IPS-20b (cell line): ENCODE measurements at regions not wholly inside any gene's neighbourhood (a gene's known extent, or its start where the extent isn't known, plus 50 kb on each side); places are given as distances from the start of the nearest gene placed in this dataset.

ENCODE experiments used
- H3K27ac ChIP-seq: one replicate; pipeline ENCODE4 v1.5.1; 2013; ENCODE audit warnings: low read length
- H3K27me3 ChIP-seq: 2 replicates; pipeline ENCODE4 v1.6.1; 2013; ENCODE audit warnings: mild to moderate bottlenecking, low read length, inconsistent platforms; ENCODE audit not compliant: insufficient read depth
- H3K36me3 ChIP-seq: 2 replicates; pipeline ENCODE4 v1.6.1; 2013; ENCODE audit warnings: low read depth, mild to moderate bottlenecking, inconsistent platforms, low read length, moderate library complexity; ENCODE audit not compliant: insufficient read depth
- H3K4me1 ChIP-seq: 2 replicates; pipeline ENCODE4 v1.6.1; 2013; ENCODE audit warnings: mild to moderate bottlenecking, control low read depth, inconsistent platforms, low read length, moderate library complexity; ENCODE audit not compliant: insufficient read depth
- H3K4me3 ChIP-seq: 2 replicates; pipeline ENCODE4 v1.5.1; 2013; ENCODE audit warnings: mild to moderate bottlenecking, low read length, inconsistent platforms
- H3K9ac ChIP-seq: 2 replicates; pipeline ENCODE4 v1.6.1; 2013; ENCODE audit warnings: low read depth, mild to moderate bottlenecking, inconsistent platforms, low read length, moderate library complexity
- H3K9me3 ChIP-seq: 2 replicates; pipeline ENCODE4 v1.6.1; 2013; ENCODE audit warnings: mild to moderate bottlenecking, low read depth, low read length, inconsistent platforms; ENCODE audit not compliant: insufficient read depth

- Histone ChIP-seq H3K27me3 (no peaks in the 10 kb centered on the region), H3K4me1 (no peaks in the 10 kb centered on the region), H3K9ac (no peak overlapping the region), H3K4me3 (no peak overlapping the region), H3K36me3 (no peaks in the 10 kb centered on the region), H3K9me3 (peaks cover 9% of the 10 kb centered on the region; the same call in 1 of the 2 replicates), H3K27ac (no peak overlapping the region)
These were observed 70.4 kb upstream of the FCN1 start for GRCh38 chr9:134987906-134988700.

GRCh38 chr9:134988706-134989105, 71.0 kb upstream of the FCN1 start:
- Histone ChIP-seq H3K27me3 (no peaks in the 10 kb centered on the region), H3K9me3 (peaks cover 9% of the 10 kb centered on the region; the same call in 1 of the 2 replicates), H3K4me3 (no peak overlapping the region), H3K36me3 (no peaks in the 10 kb centered on the region), H3K9ac (no peak overlapping the region), H3K27ac (no peak overlapping the region), H3K4me1 (no peaks in the 10 kb centered on the region)

- no peak overlapping the region for H3K27ac ChIP-seq
- no peaks in the 10 kb centered on the region for H3K27me3 ChIP-seq
- no peak overlapping the region for H3K9ac ChIP-seq
- no peak overlapping the region for H3K4me3 ChIP-seq
- H3K4me1 ChIP-seq = no peaks in the 10 kb centered on the region
- H3K9me3 ChIP-seq = peaks cover 9% of the 10 kb centered on the region; the same call in 1 of the 2 replicates
- no peaks in the 10 kb centered on the region for H3K36me3 ChIP-seq
These were observed 71.7 kb upstream of the FCN1 start for GRCh38 chr9:134989206-134990065.

GRCh38 chr9:134991808-134992754, 74.4 kb upstream of the FCN1 start:
- H3K4me3 ChIP-seq = no peak overlapping the region
- H3K9ac ChIP-seq = no peak overlapping the region
- no peaks in the 10 kb centered on the region for H3K36me3 ChIP-seq
- H3K27ac ChIP-seq = no peak overlapping the region
- H3K27me3 ChIP-seq = no peaks in the 10 kb centered on the region
- H3K4me1 ChIP-seq = no peaks in the 10 kb centered on the region; the same call in 1 of the 2 replicates
- peaks cover 6% of the 10 kb centered on the region; the same call in 1 of the 2 replicates for H3K9me3 ChIP-seq

- H3K27me3 ChIP-seq = no peaks in the 10 kb centered on the region
- no peaks in the 10 kb centered on the region for H3K36me3 ChIP-seq
- no peak overlapping the region for H3K27ac ChIP-seq
- no peaks in the 10 kb centered on the region; the same call in 1 of the 2 replicates for H3K4me1 ChIP-seq
- peaks cover 2% of the 10 kb centered on the region; the same call in 1 of the 2 replicates for H3K9me3 ChIP-seq
- no peak overlapping the region for H3K4me3 ChIP-seq
- H3K9ac ChIP-seq = no peak overlapping the region
These were observed 75.0 kb upstream of the FCN1 start for GRCh38 chr9:134992755-134993124.

GRCh38 chr9:134993416-134993815, 75.7 kb upstream of the FCN1 start:
- Histone ChIP-seq H3K4me1 (no peaks in the 10 kb centered on the region; the same call in 1 of the 2 replicates), H3K9ac (no peak overlapping the region), H3K27me3 (no peaks in the 10 kb centered on the region), H3K9me3 (peaks cover 9% of the 10 kb centered on the region; the same call in 1 of the 2 replicates), H3K27ac (no peak overlapping the region), H3K4me3 (no peak overlapping the region), H3K36me3 (no peaks in the 10 kb centered on the region)

- Histone ChIP-seq H3K36me3 (no peaks in the 10 kb centered on the region), H3K9ac (no peak overlapping the region), H3K27me3 (no peaks in the 10 kb centered on the region), H3K9me3 (peaks cover 16% of the 10 kb centered on the region), H3K4me3 (no peak overlapping the region), H3K4me1 (no peaks in the 10 kb centered on the region; the same call in 1 of the 2 replicates), H3K27ac (no peak overlapping the region)
These were observed 76.4 kb upstream of the FCN1 start for GRCh38 chr9:134993996-134994720.

GRCh38 chr9:134994926-134995791, 77.4 kb upstream of the FCN1 start:
- Histone ChIP-seq H3K27ac (no peak overlapping the region), H3K27me3 (no peaks in the 10 kb centered on the region), H3K9me3 (peaks cover 26% of the 10 kb centered on the region), H3K4me3 (no peak overlapping the region), H3K4me1 (no peaks in the 10 kb centered on the region; the same call in 1 of the 2 replicates), H3K36me3 (no peaks in the 10 kb centered on the region), H3K9ac (no peak overlapping the region)

- H3K9ac ChIP-seq = no peak overlapping the region
- peaks cover 32% of the 10 kb centered on the region for H3K9me3 ChIP-seq
- H3K27me3 ChIP-seq = no peaks in the 10 kb centered on the region
- H3K36me3 ChIP-seq = no peaks in the 10 kb centered on the region
- H3K27ac ChIP-seq = no peak overlapping the region
- no peak overlapping the region for H3K4me3 ChIP-seq
- H3K4me1 ChIP-seq = no peaks in the 10 kb centered on the region; the same call in 1 of the 2 replicates
These were observed 78.0 kb upstream of the FCN1 start for GRCh38 chr9:134995792-134996120.
